ENCODE measurements at regions not wholly inside any gene's neighbourhood (a gene's known extent, or its start where the extent isn't known, plus 50 kb on each side); places are given as distances from the start of the nearest gene placed in this dataset.

DNA sequence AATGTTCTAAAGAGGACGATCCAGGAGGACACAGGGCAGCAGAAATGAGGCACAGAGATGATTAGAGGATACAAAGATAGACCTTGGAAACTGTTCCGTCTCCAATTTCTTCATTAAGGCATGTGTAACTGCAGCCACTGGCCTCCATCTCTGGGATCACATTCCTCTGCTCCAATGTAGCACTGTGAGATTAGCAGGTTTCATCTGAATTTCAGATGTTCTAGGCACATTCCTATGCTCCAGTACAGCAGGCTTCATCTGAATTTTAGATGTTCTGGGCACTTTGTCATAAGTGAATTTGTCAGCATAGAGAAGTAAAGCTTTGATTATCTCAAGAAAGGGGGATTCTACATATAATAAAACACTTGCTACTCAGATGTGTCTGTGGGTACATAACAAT is 671.4 kb downstream of the MTRR start:
- TF ChIP-seq POLR2AphosphoS5 (IDR thresholded peaks at IDR 0.05; ENCODE audit: low read depth, low read length): no peak
- no peak for TF ChIP-seq POLR2A (IDR thresholded peaks at IDR 0.05; ENCODE audit: low read depth, low read length)
- TF ChIP-seq TAF1 (IDR thresholded peaks at IDR 0.05; ENCODE audit: borderline replicate concordance, low read depth, low read length): no peak
